NCI-H2081 (cell line): ENCODE measurements at regions not wholly inside any gene's neighbourhood (a gene's known extent, or its start where the extent isn't known, plus 50 kb on each side); places are given as distances from the start of the nearest gene placed in this dataset.

Source experiments
- DNase-seq, 2 experiments: peaks; one replicate each; lab custom pipeline; 2025; lab: John Stamatoyannopoulos, UW

DNA sequence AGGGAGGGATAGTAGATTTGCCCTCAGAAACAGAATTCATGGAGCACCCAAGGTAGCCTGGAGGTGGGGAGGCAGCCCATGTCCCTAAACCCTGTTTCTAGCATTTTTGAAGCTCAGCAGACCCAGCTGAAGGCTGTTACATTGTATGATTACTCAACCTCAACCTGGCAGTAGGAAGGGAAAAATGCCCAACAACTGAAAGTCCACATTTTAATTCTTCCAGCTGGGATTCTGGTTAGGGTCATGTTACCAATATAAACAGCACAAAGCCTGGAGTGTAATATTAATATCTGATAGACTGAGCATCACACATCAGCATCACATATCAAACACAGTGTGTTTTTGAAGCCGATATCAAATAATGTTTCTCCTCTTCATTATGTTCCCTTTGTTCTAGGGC lies 437.0 kb downstream of the HRH4 start:
- no peak for DNase-seq

GRCh38 chr18:24910221-24910620 lies 441.7 kb downstream of the ZNF521 start:
- DNase-seq = no peak

DNA sequence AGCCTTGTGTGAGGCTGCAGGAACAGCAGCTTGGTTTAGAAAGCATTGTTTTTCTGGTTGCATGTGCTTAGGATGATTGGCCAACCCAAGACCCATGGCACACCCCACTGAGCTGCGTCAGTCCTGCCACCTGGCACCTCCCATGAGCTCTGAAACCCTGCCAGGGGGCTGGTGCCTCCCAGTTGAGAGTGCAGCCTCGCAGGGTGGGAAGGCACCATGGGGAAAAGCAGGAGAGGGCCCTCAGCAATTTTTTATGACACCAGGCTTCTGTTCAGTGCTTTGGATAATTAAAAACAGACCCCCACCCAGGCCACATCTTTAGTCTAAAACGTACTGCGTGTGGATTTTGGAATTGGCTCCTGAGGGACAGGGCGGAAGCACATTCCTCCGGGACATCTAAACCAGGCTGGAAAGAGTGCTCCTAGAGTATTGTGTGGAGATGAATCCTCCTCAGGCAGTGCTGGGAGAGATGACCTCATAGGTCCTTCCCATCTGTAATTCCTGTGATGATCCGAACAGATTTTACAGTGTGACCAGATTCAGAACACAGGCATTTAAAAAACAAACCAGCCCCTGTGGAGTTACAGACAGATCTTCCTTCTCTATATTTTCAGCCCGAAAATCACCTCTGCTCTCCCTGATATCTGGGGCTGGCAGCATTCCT lies 438.3 kb downstream of the ZNF521 start:
- DNase-seq = no peak

DNA sequence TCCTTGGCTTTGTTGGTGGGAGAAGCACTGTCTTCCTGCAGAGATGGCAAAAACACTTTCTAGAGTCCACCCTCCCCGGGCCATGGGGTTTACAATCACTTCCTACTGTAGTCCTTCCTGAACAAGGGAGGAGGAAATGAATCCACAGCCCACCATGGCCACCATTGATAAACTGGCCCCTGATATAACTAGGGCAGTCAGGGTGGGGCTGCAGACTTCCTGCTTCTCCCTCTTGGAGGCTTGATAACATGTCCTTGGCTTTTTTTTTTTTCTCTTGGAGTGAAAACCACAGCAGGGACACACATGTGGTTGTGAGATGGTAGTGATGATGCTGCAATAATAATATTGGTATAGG lies 437.8 kb downstream of the ZNF521 start:
- DNase-seq = no peak

GRCh38 chr18:24914685-24915084 lies 437.3 kb downstream of the ZNF521 start:
- DNase-seq = no peak

GRCh38 chr18:24915547-24915946 lies 436.4 kb downstream of the ZNF521 start:
- DNase-seq = no peak

DNA sequence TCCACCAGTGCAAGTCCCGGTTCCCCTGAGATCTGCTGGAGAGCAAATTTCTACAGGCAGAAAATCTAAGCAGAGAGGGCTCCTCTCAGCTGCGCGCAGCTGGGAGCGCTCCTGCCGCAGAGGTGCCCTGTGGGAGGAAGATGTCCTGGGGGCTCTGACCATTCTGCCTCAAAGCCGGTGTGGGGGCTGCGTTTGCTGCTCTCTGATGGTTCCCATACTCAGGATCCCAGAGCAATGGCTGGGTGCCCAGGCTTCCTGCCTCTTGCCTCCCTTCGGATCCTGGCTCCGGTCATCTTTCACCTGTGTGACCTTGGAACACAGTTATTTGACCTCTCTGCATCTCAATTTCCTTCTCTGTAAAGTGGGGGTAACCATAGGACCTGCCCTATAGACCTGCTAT lies 434.2 kb downstream of the ZNF521 start:
- no peak for DNase-seq

DNA sequence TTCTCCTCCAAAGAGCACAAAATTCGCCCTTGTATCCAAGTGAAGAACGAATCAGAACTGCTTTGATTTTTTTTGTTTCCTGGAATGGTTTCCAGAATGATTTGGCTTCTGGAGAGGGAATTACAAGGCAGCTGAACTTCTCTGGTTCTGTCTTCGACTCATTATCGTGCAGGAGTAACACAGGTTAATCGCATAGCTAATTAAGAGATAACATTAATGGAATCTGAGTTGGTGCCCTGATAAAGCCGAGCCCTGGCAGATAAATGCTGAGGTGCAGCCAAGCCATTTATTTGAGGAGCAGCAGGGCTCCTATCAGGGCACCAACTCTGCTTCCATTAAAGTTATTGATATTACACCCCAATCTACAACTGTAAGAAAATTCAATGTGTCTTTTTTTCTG lies 433.7 kb downstream of the ZNF521 start:
- no peak for DNase-seq

- no peak for DNase-seq
Observed at GRCh38 chr18:24919181-24919797, 432.7 kb downstream of the ZNF521 start.

GRCh38 chr18:24922491-24922890 lies 429.5 kb downstream of the ZNF521 start:
- no peak for DNase-seq

- DNase-seq = no peak
Observed at GRCh38 chr18:24923138-24923537, 428.8 kb downstream of the ZNF521 start.

DNA sequence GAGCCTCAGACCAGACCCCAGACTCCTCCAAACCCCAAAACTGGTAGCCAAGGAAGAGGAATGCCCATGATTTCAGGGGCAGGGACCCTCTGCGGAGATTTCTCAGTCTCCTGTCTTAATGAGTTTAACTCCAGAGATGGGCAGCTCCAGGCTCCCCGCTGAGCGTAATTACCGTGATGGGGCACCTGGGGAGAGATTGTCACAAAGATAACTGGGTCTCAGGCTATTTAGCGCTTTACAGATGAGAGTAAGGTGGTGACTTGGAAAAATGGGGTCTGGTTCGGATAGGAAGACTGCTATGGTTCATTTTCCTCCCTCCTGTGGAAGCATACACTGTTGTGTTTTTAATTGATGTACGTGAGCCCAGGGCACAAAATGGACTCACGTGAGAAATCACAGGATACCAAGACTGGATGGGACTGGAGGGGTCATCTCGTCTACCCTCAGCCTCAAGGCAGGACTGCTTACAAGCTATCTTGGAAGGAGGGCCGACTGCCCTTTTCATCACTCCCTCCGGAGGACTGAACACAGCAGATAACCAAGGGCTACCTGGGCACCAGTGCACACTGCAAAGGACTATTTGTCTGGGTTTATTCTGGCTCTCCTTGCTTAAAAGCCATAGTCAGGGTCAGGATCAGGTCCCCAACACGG lies 427.8 kb downstream of the ZNF521 start:
- DNase-seq = no peak

DNA sequence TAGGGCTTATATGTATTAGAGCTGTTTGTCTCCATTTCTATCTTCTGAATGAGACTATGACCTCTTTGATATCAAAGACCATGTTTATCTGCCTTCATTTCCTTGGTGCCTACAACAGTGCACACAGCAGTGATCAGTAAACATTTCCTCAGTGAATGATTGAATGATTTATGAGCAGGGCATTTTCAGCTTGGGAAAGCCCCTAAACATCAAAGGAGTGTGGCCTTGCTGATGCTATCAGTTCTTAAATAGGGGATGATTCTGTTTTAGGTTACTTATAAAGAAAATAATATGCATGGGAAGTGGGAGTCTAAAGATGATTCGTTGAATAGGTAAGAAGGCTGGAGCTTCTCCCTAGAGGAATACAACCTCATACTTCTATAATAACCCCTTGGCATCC lies 425.3 kb downstream of the ZNF521 start:
- DNase-seq = no peak

DNA sequence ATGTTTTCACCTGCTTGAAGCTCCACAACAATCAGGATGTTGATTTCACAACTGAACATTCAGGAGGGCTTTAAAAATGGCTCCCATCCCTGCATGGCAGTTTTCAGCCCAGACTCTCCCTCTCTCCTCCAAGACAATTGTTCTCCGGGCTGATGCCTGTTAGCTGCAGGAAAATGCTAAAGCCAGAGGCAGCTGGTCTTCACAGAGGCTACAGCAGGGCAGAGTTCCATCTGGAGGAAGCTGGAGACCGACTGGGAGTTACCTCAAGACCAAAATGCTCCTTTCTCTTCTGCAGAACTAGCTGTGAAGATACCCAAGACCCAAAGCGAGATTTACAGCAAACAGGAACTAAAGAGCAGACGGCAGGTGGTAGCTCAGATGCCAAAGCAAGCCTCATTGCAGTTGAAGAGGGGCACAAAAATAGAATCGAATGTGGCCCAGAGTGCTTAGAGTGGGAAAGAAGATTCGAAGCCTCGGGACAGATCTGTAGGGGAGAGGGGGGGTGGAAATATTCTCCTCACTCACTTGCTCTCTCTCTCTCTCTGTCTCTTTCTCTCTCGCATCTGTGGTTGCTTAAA lies 423.6 kb downstream of the ZNF521 start:
- no peak for DNase-seq

DNA sequence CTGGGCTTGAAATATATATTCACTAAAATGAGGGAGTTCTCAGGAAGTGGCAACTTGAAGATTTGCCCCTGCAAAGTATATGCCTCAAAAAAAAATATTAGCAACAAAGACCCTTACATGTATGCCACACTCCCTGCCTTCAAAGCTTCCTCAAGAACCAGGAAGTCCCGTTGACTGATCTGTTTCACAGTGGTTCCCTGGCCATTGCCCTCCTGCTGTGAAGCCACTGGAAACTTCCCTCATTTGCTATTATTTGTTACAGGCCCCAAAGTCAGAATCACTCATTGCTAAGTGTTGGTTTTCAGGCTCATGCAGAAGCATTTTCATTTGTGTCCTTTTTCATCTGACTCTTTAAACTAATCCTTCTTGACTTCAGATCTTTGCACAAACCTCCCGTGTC lies 421.5 kb downstream of the ZNF521 start:
- DNase-seq = peak in 1 of 2 experiments; percentile 25

- peak in 1 of 2 experiments; percentile 19 for DNase-seq
Observed at GRCh38 chr18:24930971-24931370, 421.0 kb downstream of the ZNF521 start.

GRCh38 chr18:24933345-24933744 lies 418.6 kb downstream of the ZNF521 start:
- DNase-seq = no peak

GRCh38 chr18:24934258-24934932 lies 417.6 kb downstream of the ZNF521 start:
- no peak for DNase-seq

GRCh38 chr18:24935008-24935407 lies 417.0 kb downstream of the ZNF521 start:
- no peak for DNase-seq

GRCh38 chr18:24935896-24936295 lies 416.1 kb downstream of the ZNF521 start:
- DNase-seq = no peak

- DNase-seq = no peak
Observed at GRCh38 chr18:24936691-24937090, 415.3 kb downstream of the ZNF521 start.

- no peak for DNase-seq
Observed at GRCh38 chr18:24937639-24938275, 414.2 kb downstream of the ZNF521 start.
